Muscle of arm (tissue), 1 donor: ENCODE measurements at regions not wholly inside any gene's neighbourhood (a gene's known extent, or its start where the extent isn't known, plus 50 kb on each side); places are given as distances from the start of the nearest gene placed in this dataset.

Source experiments
- DNase-seq: peaks from one replicate; pipeline ENCODE4 v3.0.0-alpha.2; 2013

DNA sequence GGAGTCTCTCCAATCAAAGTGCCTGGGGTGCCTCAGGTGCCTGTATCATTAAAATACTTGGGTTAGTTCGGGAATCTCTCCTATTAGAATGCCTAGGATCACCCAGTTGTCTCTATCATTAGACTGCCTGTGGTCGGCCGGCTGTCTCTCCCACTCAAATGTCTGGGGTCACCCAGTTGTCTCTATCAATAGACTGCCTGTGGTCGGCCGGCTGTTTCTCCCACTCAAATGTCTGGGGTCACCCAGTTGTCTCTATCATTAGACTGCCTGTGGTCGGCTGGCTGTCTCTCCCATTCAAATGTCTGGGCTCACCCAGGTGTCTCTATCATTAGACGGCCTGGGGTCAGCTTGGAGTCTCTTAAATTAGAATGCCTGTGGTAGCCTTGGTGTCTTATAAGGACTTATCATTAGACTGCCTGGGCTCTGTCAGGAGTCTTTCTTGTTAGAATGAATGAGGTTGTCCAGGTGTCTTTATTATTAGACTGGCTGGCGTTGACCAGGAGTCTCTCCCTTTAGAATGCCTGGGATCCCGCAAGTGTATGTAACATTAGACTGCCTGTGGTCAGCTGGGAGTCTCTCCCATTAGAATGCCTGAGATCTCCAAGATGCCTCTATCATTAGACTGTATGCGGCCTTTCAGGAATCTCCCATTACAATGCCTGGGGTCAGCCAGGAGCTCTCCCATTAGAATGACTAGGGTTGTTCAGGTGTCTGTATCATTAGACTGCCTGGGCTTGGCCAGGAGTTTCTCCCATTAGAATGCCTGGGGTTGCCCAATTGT lies 1555.5 kb downstream of the UQCRFS1 start:
- DNase-seq = no peak

DNA sequence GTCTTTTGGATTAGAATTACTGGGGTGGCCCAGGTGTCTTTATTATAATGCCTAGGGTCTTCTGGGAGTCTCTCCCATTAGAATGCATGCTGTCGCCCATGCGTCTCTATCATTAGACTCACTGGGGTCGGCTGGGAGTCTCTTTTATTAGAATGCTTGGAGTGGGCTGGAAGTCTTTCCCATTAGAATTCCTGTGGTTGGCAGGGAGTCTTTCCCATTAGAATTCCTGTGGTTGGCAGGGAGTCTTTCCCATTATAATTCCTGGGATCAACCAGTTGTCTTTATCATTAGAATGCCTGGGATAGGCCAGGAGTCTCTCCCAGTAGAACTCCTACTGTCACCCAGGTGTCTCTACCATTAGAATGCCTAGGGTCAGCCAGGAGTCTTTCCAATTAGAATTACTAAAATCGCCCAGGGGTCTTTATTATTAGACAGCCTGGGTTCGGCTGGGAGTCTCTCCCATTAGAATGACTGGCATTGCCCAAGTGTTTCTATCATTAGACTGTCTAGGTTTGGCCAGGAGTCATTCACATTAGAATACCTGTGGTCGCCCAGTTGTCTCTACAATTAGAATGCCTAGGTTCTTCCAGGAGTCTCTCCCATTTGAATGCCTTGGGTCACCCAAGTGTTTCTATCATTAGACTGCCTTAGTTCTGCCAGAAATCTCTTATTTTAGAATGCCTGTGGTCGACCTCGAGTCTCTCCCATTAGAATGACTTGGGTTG lies 1558.5 kb downstream of the UQCRFS1 start:
- DNase-seq = no peak

DNA sequence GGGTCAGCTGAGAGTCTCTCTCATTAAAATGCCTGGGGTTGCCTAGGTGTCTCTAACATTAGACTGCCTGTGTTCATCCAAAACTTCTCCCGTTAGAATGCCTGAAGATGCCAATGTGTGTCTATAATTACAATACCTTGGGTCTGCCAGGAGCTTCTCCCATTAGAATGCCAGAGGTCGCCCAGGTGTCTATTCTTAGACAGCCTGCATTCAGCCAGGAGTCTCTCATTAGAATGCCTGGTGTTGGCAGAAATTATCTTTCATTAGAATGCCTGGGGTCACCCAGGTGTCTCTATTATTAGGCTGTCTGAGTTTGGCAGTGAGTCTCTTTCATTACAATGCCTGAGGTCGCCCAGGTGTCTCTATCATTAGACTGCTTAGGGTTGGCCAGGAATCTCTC lies 1560.2 kb downstream of the UQCRFS1 start:
- DNase-seq = no peak

DNA sequence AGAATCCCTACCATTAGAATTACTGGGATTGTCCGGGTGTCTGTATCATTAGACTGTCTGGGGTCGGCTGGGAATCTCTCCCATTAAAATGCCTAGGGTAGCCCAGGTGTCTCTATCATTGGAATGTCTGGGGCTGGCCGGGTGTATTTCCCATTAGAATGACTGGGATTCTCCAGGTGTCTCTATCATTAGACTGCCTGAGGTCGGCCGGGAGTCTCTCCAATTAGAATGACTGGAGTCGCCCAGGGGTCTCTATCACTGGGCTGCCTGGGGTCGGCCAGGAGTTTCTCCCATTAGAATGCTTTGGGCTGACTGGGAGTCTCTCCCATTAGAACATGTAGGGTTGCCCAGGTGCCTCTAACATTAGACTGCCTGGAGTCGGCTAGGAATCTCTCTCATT lies 1560.7 kb downstream of the UQCRFS1 start:
- DNase-seq = no peak

DNA sequence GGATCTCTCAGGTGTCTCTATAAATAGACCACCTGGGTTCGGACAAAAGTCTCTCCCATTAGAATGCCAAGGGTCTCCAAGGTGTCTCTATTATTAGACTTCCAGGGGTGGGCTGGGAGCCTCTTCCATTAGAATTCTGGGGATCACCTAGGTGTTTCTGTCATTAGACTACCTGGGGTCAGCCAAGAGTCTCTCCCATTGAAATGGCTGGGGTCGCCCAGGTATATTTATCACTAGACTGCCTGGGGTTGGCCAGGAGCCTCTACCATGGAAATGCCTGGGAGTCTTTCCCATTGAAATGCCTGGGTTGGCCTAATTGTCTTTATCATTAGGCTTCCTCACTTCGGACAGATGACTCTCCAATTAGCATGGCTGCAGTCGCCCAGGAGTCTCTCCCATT lies 1565.5 kb downstream of the UQCRFS1 start:
- DNase-seq = no peak

DNA sequence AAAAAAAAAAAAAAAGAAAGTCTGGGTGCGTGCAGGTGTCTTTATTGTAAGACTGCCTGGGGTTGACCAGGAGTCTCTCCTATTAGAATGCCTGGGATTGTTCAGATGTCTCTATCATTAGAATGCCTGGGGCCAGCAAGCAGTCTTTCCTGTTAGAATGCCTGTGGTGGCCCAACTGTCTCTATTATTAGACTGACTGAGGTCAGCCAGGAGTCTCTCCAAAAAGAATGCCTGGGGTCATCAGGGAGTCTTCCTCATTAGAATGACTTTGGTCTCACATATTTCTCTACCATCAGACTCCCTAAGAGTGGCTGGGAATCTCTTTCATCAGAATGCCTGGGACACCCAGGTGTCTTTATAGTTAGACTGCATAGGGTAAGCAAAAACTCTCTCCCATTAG lies 1577.5 kb downstream of the UQCRFS1 start:
- DNase-seq = no peak

DNA sequence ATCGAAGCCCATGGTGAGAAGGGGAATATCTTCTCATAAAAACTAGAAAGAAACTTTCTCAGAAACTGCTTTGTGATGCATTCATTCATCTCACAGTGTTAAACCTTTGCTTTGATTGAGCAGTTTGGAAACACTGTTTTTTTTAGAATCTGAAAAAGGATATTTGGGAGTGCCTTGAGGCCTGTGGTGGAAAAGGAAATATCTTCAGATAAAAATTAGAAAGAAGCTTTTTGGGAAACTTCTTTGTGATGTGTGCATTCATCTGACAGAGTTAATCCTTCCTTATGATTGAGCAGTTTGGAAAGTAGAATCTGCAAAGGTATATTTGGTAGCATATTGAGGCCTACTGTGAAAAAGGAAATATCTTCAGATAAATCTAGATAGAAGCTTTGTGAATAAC lies 1594.9 kb downstream of the UQCRFS1 start:
- no peak for DNase-seq

DNA sequence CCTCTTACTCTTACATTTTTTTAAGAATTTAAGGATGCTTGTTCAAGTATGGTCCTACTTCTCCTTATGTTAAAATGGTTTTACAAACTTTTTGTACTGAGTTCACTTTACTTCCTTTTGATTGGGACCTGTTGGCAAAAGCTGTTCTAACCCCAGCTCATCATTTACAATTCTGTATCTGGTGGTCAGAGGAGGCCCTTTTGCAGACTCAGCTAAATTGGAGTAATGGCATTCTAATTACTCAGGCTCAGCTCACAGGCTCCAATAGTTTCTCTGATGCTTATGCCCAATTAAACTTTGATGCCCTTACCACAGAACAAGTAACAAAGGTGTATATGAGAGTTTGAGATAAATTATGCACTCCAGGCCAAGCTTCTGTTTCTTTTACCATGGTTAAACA lies 1632.0 kb downstream of the UQCRFS1 start:
- no peak for DNase-seq
